ENCODE measurements at regions not wholly inside any gene's neighbourhood (a gene's known extent, or its start where the extent isn't known, plus 50 kb on each side); places are given as distances from the start of the nearest gene placed in this dataset.

GRCh38 chr1:50358962-50359361, 64.3 kb downstream of the DMRTA2 start:
- TF ChIP-seq CTCF (IDR thresholded peaks at IDR 0.05 in 2 of 3, conservative IDR thresholded peaks at IDR 0.05 in 1 of 3; ENCODE audit: borderline replicate concordance in 1 of 3, insufficient read depth in 1 of 3, low read depth in 2 of 3, low read length in 2 of 3) = no peak
- TF ChIP-seq, protein P1, sequence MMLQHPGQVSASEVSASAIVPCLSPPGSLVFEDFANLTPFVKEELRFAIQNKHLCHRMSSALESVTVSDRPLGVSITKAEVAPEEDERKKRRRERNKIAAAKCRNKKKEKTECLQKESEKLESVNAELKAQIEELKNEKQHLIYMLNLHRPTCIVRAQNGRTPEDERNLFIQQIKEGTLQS (IDR thresholded peaks at IDR 0.05) = no peak
